GM04503 (cell line): ENCODE measurements at regions not wholly inside any gene's neighbourhood (a gene's known extent, or its start where the extent isn't known, plus 50 kb on each side); places are given as distances from the start of the nearest gene placed in this dataset.
"Not testable (repeated sequence)": the region's sequence is repeated elsewhere in the genome, so short reads cannot be mapped to it uniquely, and the experiment has no call there.

ENCODE experiments used
- DNase-seq: peaks from one replicate; pipeline ENCODE4 v3.0.0-alpha.2; 2012; ENCODE audit warnings: low read depth

DNA sequence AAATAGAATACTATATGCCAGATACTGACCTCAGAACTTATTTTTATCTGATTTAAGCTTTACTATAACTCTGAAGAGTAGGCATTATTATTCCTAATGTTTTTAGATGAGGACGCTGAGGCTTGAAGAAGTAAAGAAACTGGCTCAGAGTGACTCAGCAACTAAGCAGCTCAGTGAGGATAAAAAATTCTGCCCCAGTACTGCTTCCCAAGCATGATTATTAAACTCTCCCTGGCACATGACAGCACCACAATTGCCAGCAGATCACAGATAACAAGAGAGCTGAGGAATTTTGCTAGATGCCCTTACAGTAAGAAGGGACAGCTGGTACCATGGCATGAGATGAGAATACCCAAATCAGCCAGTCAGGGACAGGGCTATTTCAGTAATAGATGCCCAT is 219.4 kb downstream of the NKX6-1 start:
- DNase-seq = peak; percentile 8

DNA sequence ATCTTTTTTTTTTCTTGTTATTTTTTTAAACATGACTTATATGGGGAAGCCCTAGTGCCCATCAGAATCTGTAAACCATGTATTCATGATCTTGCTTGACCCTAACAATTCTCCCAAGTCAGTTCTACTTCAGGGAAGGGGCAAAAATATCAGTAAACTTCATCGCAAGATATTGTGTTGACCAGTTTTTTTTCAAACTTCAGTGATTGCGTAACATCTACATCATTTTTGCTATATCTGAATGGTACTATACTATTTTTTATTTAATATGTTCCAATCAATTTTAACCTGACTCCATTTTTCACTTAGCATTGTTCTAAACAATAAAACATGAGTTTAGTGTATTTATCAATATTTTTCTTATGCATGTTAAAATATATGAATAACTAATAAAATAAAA is 221.2 kb downstream of the NKX6-1 start:
- no peak for DNase-seq

DNA sequence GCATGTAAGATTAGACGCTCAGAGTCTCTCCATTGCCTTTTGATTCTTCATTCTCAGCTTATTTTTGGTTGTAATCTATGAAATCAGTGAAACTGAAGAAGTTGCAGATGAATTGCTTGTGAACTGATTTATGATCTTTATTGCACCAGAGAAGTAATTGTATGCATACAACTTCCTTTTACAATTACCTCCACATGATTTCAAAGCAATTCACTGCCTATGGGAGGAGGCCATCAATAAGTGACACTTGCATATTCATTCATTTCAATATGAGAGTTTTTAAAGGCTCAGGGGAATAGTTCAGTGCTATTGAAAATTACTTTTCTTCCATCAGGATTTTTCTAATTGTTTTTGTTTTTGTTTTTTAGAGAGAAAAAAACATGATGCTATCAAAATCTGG is 222.3 kb downstream of the NKX6-1 start:
- DNase-seq = no peak

- DNase-seq = no peak
These were observed 229.5 kb downstream of the NKX6-1 start for GRCh38 chr4:84269536-84270044.

GRCh38 chr4:84264652-84265051 is 234.4 kb downstream of the NKX6-1 start:
- no peak for DNase-seq

GRCh38 chr4:84263415-84263814 is 235.7 kb downstream of the NKX6-1 start:
- no peak for DNase-seq

DNA sequence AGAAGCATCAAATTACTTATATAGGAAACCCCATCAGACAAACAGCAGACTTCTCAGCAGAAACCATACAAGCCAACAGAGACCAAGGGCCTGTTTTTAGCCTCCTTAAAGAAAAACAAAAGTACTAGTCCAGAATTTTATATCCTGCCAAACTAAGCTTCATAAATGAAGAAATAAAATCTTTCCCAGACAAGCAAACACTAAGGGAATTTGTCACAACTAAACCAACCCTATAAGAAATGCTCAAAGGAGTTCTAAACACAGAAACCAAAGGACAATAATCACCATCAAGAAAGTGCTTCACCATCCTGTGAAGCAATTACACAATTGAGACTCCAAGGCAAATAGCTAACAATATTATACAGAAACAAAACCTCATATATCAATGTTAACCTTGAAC is 238.6 kb downstream of the NKX6-1 start:
- DNase-seq = no peak

- DNase-seq = no peak
These were observed 239.9 kb downstream of the NKX6-1 start for GRCh38 chr4:84258905-84259830.

DNA sequence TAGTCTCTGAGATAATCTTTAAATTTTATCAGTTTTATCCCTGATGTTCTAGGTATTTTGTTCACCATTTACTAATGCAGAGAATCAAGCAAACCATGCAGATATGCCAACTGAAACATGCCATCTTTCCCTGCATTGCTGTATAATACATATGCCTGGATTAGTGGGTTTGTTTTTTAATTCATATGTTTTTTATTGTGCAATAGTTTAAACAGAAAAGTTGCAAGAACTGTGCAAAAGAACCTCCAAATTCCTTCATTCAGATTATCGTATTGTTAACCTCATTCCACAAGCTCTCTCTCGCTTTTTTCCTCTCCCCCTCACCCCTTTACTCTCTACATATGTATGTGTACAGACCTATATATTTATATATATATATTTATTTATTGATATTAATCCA is 244.6 kb downstream of the NKX6-1 start:
- DNase-seq = no peak

DNA sequence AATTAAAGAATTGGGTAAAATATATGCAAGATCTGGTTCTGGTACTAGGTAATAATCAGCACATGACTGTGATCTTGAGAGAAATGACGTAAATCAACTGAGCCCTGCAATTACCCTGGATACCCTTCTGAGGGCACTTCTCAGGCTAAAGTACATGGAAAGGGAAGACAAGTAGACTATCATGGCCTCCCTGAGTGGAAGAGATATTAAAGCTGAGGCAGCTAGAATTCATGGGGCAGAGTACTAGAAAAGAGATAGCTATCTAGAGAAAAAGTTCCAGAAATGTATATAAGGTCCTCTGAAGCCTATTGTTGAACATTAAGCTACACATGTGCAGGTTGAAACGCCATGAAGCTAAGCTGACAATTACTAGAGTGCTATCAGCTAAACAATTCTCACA is 249.6 kb downstream of the NKX6-1 start:
- no peak for DNase-seq

DNA sequence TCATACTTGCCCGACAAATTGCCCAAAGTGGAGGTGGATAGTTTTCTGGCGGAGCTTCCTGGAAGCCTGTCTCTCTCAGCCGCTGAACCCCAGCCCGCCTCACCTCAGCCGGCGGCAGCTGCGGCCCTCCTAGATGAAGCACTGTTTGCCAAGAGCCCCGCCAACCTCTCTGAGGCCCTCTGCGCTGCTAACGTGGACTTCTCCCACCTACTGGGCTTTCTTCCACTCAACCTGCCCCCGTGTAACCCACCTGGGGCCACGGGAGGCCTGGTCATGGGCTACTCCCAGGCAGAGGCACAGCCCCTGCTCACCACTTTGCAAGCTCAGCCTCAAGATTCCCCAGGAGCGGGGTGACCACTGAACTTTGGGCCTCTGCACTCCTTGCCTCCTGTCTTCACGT is 254.1 kb downstream of the NKX6-1 start:
- not testable (repeated sequence) for DNase-seq

DNA sequence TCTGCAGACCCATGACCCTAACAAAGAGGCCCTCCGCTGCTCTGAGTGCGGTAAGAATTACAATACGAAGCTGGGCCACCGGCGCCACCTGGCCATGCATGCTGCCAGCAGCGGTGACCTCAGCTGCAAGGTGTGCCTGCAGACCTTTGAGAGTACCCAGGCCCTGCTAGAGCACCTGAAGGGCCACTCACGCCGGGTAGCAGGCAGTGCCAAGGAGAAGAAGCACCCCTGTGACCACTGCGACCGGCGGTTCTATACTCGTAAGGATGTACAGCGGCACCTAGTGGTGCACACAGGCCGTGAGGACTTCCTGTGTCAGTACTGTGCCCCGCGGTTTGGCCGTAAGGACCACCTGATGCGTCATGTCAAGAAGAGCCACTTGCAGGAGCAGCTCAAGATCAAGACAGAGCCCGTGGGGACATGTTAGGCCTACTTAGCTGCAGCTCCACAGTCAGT is 254.7 kb downstream of the NKX6-1 start:
- not testable (repeated sequence) for DNase-seq

GRCh38 chr4:84243685-84244084 is 255.4 kb downstream of the NKX6-1 start:
- DNase-seq = no peak

GRCh38 chr4:84239278-84239845 is 259.7 kb downstream of the NKX6-1 start:
- no peak for DNase-seq

GRCh38 chr4:84238247-84239090 is 260.6 kb downstream of the NKX6-1 start:
- DNase-seq = peak; percentile 40

DNA sequence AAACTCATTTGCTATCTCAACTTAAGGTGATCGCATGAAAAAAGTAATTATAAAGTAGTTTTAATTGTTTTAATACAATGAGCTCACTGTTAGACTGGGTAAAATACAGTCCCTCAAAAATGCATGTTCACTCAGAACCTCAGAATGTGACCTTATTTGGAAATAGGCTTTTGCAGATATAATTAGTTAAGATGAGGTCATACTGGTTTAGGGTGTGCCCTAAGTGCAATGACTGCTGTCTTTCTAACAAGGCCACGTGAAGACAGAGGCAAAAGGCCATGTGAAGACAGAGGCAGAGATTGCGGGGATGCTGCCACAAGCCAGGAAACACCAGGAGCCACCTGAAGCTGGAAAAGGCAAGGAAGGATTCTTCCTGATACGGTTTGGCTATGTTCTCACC is 262.1 kb downstream of the NKX6-1 start:
- no peak for DNase-seq

DNA sequence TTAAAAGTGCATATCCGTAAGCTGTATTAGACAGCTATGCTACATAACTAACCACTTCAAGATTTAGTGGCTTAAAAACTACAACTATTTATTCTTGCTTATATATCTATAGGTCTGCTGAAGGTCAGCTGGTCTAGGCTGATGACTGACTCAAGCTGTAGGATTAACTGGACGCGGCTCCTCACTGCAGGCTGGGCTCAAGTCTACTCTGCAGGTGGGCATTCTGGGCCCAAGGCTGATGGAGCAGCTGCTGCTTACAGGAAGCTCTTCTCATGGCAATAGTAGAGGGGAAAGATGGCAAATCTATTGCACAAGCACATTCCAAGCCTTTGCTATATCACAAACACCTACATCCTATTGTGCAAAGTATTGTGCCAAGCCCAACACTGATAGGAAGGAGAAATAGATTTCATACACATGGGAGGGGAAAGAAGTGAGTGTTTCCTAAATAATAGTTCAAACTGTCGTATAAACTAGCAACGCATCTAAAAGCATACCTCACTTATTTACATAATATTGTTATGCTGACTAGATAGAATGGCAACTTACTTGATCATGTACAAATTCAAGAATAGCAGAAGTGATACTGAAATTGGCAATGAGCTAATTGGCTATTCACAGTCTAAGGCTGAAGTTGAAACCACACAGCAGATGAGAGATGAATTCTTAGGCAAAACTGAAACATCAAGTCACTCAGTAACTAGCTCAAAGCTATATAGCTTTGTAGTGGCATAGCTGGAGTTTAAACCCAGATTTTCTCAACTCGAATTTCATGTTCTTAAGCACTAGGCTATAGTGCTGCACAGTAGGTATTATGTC is 263.8 kb downstream of the NKX6-1 start:
- no peak for DNase-seq

- no peak for DNase-seq
These were observed 266.6 kb downstream of the NKX6-1 start for GRCh38 chr4:84232309-84233095.

DNA sequence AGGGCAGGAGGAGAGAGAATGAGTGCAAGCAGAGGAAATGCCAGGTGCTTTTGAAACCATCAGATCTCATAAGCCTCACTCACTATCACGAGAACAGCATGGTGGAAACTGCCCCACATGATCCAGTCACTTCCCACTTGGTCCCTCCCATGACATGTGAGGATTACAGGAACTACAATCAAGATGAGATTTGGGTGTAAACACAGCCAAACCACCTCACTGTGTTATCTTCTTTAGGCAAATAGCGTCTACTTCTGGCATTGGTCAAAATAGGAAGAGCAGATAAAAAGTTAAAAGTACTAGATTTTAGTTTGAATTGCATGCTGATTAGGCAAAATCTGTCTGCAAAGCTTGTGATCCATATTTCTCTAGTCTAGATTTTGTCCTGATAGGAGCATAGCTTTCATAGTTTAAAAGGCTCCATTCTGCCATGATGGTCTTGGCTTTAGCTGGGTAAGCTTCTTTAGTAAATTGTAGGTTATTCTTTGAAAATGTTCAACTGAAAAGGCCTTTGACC is 267.5 kb downstream of the NKX6-1 start:
- no peak for DNase-seq

- DNase-seq = no peak
These were observed 274.6 kb downstream of the NKX6-1 start for GRCh38 chr4:84224522-84224921.
